ENCODE measurements at regions not wholly inside any gene's neighbourhood (a gene's known extent, or its start where the extent isn't known, plus 50 kb on each side); places are given as distances from the start of the nearest gene placed in this dataset.

GRCh38 chr22:48309836-48310235, 1517.8 kb downstream of the BRD1 start:
- TF ChIP-seq CTCF (IDR thresholded peaks at IDR 0.05), result no peak
- no peak for TF ChIP-seq POLR2AphosphoS5 (IDR thresholded peaks at IDR 0.05; ENCODE audit: low read depth, low read length)
- no peak for TF ChIP-seq REST (IDR thresholded peaks at IDR 0.05; ENCODE audit: insufficient read depth in 1 of 2, low read depth in 2 of 2, low read length in 1 of 2)
- TF ChIP-seq TCF7L2 (IDR thresholded peaks at IDR 0.05; ENCODE audit: low read depth, low read length), result no peak
- TF ChIP-seq SIN3A (IDR thresholded peaks at IDR 0.05; ENCODE audit: borderline replicate concordance, insufficient read depth, low read depth, low read length), result no peak

Measured in Panc1 (cell line).